SK-N-SH (cell line): ENCODE measurements at regions not wholly inside any gene's neighbourhood (a gene's known extent, or its start where the extent isn't known, plus 50 kb on each side); places are given as distances from the start of the nearest gene placed in this dataset.

ENCODE experiments used
- CTCF ChIA-PET: fragments of 300-600, 350-600 bp; formaldehyde crosslinking; extraction: SDS; loops from one replicate; lab custom pipeline; 2021; lab: Yijun Ruan, JAX
- POLR2A ChIA-PET: fragments of 350-600 bp; sonication (Branson Sonifier 250); formaldehyde crosslinking; extraction: SDS; loops from one replicate; lab custom pipeline; 2020; ENCODE audit warnings: antibody characterized with exemption, inconsistent platforms; lab: Yijun Ruan, JAX
- DNase-seq: peaks from one replicate; pipeline ENCODE4 v3.0.0; 2012
- H2AFZ ChIP-seq: fragments of 200-600 bp; sonication (generic); 2 replicates; pipeline ENCODE4 v1.8.1; 2016; ENCODE audit warnings: antibody characterized with exemption, mild to moderate bottlenecking, low read depth
- H3F3A ChIP-seq: fragments of 200-600 bp; sonication (generic); replicated peaks from 2 replicates; pipeline ENCODE3; 2016; ENCODE audit warnings: antibody characterized with exemption, mild to moderate bottlenecking; ENCODE audit not compliant: insufficient read depth
- H3K27ac ChIP-seq, 2 experiments: fragments of 200-500 bp in 1 of 2; fragments of 200-600 bp in 1 of 2; sonication (Bioruptor generic) in 1 of 2; sonication (generic), shearing (Covaris generic) in 1 of 2; 2 replicates each; pipeline versions ENCODE4 v1.5.1 to v1.6.1; 2014 to 2016; ENCODE audit warnings: low read depth in 2 of 2, inconsistent platforms in 1 of 2, low read length in 1 of 2, mild to moderate bottlenecking in 1 of 2, mixed read lengths in 1 of 2
- H3K27me3 ChIP-seq: fragments of 200-600 bp; sonication (generic), shearing (Covaris generic); 2 replicates; pipeline ENCODE4 v1.6.1; 2016; ENCODE audit warnings: mixed run types; ENCODE audit not compliant: insufficient read depth
- H3K36me3 ChIP-seq, 2 experiments: fragments of 200-500 bp in 1 of 2; fragments of 200-600 bp in 1 of 2; sonication (Bioruptor generic) in 1 of 2; sonication (generic) in 1 of 2; replicated peaks in 1 of 2; 2 replicates each; pipeline versions ENCODE3 to v1.5.1; 2014 to 2016; ENCODE audit warnings: low read length in 1 of 2, mild to moderate bottlenecking in 1 of 2; ENCODE audit not compliant: insufficient read depth in 2 of 2, control insufficient read depth in 1 of 2
- H3K4me1 ChIP-seq, 2 experiments: fragments of 200-500 bp in 1 of 2; fragments of 200-600 bp in 1 of 2; sonication (Bioruptor generic) in 1 of 2; sonication (generic), shearing (Covaris generic) in 1 of 2; 2 replicates each; pipeline versions ENCODE4 v1.5.1 to v1.6.1; 2014 to 2016; ENCODE audit warnings: low read depth in 1 of 2, low read length in 1 of 2, mixed run types in 1 of 2; ENCODE audit not compliant: insufficient read depth in 2 of 2, control insufficient read depth in 1 of 2
- H3K4me2 ChIP-seq: fragments of 200-600 bp; sonication (generic), shearing (Covaris generic); 2 replicates; pipeline ENCODE4 v1.6.1; 2017; ENCODE audit warnings: mixed run types
- H3K4me3 ChIP-seq, 2 experiments: fragments of 200-500 bp in 1 of 2; fragments of 200-600 bp in 1 of 2; sonication (Bioruptor generic) in 1 of 2; sonication (generic), shearing (Covaris generic) in 1 of 2; 2 replicates each; pipeline versions ENCODE4 v1.5.1 to v1.8.1; 2014 to 2016; ENCODE audit warnings: low read depth in 2 of 2, inconsistent platforms in 1 of 2, low read length in 1 of 2, mild to moderate bottlenecking in 1 of 2, mixed read lengths in 1 of 2, moderate library complexity in 1 of 2
- H3K79me2 ChIP-seq: fragments of 200-600 bp; sonication (generic); 2 replicates; pipeline ENCODE4 v1.8.1; 2017; ENCODE audit warnings: mild to moderate bottlenecking; ENCODE audit not compliant: insufficient read depth
- H3K9ac ChIP-seq: fragments of 200-600 bp; sonication (generic); 2 replicates; pipeline ENCODE4 v1.6.1; 2017; ENCODE audit warnings: mixed run types
- H3K9me2 ChIP-seq: fragments of 200-600 bp; sonication (generic); 2 replicates; pipeline ENCODE4 v1.6.1; 2017; ENCODE audit warnings: mixed run types
- H3K9me3 ChIP-seq: fragments of 200-600 bp; sonication (generic); 2 replicates; pipeline ENCODE4 v1.6.1; 2017; ENCODE audit warnings: mixed run types, mild to moderate bottlenecking, moderate library complexity
- H4K20me1 ChIP-seq: fragments of 200-600 bp; sonication (generic); 2 replicates; pipeline ENCODE4 v1.6.1; 2017; ENCODE audit warnings: mild to moderate bottlenecking, mixed run types; ENCODE audit not compliant: insufficient read depth
- CHD2 ChIP-seq: fragments of 150-350 bp; IDR thresholded peaks from 2 replicates; pipeline ENCODE4 v1.6.1; 2018; ENCODE audit warnings: low read length; ENCODE audit not compliant: partially characterized antibody
- ELF1 ChIP-seq: IDR thresholded peaks from 2 replicates; pipeline ENCODE4 v1.4.0; 2012
- EP300 ChIP-seq, 2 experiments: IDR thresholded peaks; 2 replicates each; pipeline versions ENCODE4 v1.4.0 to v1.6.1; 2012; ENCODE audit warnings: borderline replicate concordance in 1 of 2, low read depth in 1 of 2, low read length in 1 of 2
- EZH2phosphoT487 ChIP-seq: fragments of 200-600 bp; sonication (generic); IDR thresholded peaks from 2 replicates; pipeline ENCODE4 v1.6.1; 2017; ENCODE audit warnings: low read depth, mixed run types, mild to moderate bottlenecking, antibody characterized with exemption, moderate library complexity, borderline replicate concordance
- FOXJ3 ChIP-seq: sonication (generic); formaldehyde crosslinking; IDR thresholded peaks from 2 replicates; pipeline ENCODE4 v1.5.1; 2020; ENCODE audit warnings: mild to moderate bottlenecking, missing genetic modification reagents
- GATA2 ChIP-seq: sonication (generic); formaldehyde crosslinking; IDR thresholded peaks from 2 replicates; pipeline ENCODE4 v1.5.0; 2020; ENCODE audit warnings: mild to moderate bottlenecking, missing genetic modification reagents
- JUND ChIP-seq: IDR thresholded peaks from 2 replicates; pipeline ENCODE4 v1.4.0; 2012
- MEF2A ChIP-seq: IDR thresholded peaks from 2 replicates; pipeline ENCODE4 v1.4.0; 2012; ENCODE audit warnings: low read depth, borderline replicate concordance
- PBX3 ChIP-seq: IDR thresholded peaks from 2 replicates; pipeline ENCODE4; 2012
- POLR2AphosphoS5 ChIP-seq: IDR thresholded peaks from 2 replicates; pipeline ENCODE4 v1.6.1; 2012; ENCODE audit warnings: low read depth, low read length
- RAD21 ChIP-seq: IDR thresholded peaks from 2 replicates; pipeline ENCODE4 v1.6.1; 2012; ENCODE audit warnings: mild to moderate bottlenecking, low read length
- RFX5 ChIP-seq: IDR thresholded peaks from 2 replicates; pipeline ENCODE4 v1.6.1; 2012; ENCODE audit warnings: mild to moderate bottlenecking, improper control_type of control experiment, low read length
- SMC3 ChIP-seq: IDR thresholded peaks from 2 replicates; pipeline ENCODE4 v1.6.1; 2012; ENCODE audit warnings: low read depth, low read length, improper control_type of control experiment
- TEAD4 ChIP-seq: IDR thresholded peaks from 2 replicates; pipeline ENCODE4 v1.4.0; 2012; ENCODE audit warnings: mild to moderate bottlenecking, borderline replicate concordance; ENCODE audit not compliant: insufficient read depth
- USF1 ChIP-seq: IDR thresholded peaks from 2 replicates; pipeline ENCODE4 v1.4.0; 2012; ENCODE audit warnings: low read depth, borderline replicate concordance
- WGBS: methylation state at CpG from one replicate; pipeline ENCODE4 v1.1.6; 2017; ENCODE audit warnings: low lambda C conversion rate; 5-methylcytosine and 5-hydroxymethylcytosine counted together
- TF ChIP-seq, protein P1 (sequence below): IDR thresholded peaks from 2 replicates; pipeline ENCODE4 v1.4.0; 2012; ENCODE audit warnings: low read depth, borderline replicate concordance

DNA sequence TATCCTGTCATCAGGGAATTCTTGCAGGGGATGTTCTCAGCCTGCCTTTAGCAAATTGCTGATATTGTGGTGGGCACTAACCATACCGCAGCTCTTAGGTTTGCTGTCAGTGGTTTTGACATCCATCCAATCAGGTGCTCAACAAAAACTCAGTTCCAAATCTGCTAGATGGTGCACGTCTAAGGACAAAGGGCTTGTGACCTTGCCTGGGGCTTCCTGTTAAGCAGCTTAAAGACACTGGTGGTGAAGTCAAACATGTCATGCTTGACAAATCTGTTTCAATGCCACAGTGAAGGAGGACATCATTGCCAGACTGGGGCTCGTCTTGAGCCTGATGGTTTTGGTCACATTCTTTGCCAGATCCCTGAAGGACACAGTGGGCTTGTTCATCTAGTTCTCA lies 179.8 kb upstream of the NOX3 start:
- H3K4me1 ChIP-seq: no peaks in the 10 kb centered on the region
- no peak overlapping the region for H3K27ac ChIP-seq
- CTCF ChIA-PET: interaction anchor here (1.1 to 1.5 kb wide), 2 partner anchors 15 to 50 kb away, joined by 3 read pairs; no protein-coding TSS in a partner anchor

DNA sequence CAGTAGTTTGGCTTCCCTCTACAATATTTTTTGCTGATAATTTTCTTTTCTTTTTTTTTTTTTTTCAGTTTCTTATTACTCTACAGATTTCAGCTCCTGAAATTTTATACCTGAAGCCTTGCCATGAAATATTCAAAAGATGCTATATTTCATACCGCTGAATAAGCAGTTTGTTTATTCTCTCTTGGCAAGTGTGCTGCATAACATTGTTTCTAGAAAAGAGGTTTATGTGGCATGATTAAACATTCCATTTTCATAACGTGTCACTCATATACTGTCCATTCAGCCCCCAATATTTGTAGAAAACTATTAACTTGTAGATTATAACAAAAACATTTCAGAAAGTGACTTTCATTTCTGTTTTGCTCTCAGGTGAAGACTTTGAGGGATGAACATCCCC lies 174.4 kb upstream of the NOX3 start:
- H3K9me3 ChIP-seq: no peaks in the 10 kb centered on the region
- no peak overlapping the region for H3K4me3 ChIP-seq
- no peaks in the 10 kb centered on the region for H3K79me2 ChIP-seq
- H4K20me1 ChIP-seq: no peaks in the 10 kb centered on the region
- WGBS: 80% methylated on average over 2 of the region's 2 CpGs
- H3F3A ChIP-seq: no peaks in the 10 kb centered on the region
- no peaks in the 10 kb centered on the region for H3K4me1 ChIP-seq
- TF ChIP-seq RFX5 (no peak), RAD21 (no peak)
- TF ChIP-seq, all 33 proteins: peak for 0
- Histone ChIP-seq H3K36me3 (no peaks in the 10 kb centered on the region), H3K9me2 (no peaks in the 10 kb centered on the region), H3K9ac (no peak overlapping the region), H3K4me2 (no peak overlapping the region), H3K27me3 (no peaks in the 10 kb centered on the region), H2AFZ (no peak overlapping the region), H3K27ac (no peak overlapping the region)
- ChIA-PET CTCF (interaction anchor here (0.6 kb wide), 1 partner anchor 293 kb away, joined by 3 read pairs; no protein-coding TSS in a partner anchor), POLR2A (no interaction called here)
- no peak for DNase-seq

More for the DNA sequence above, 179.8 kb upstream of the NOX3 start:
- POLR2A ChIA-PET: no interaction called here
- Histone ChIP-seq H3F3A (no peaks in the 10 kb centered on the region), H2AFZ (no peak overlapping the region), H3K9me2 (no peaks in the 10 kb centered on the region), H3K9me3 (no peaks in the 10 kb centered on the region), H3K9ac (no peak overlapping the region), H3K36me3 (no peaks in the 10 kb centered on the region), H4K20me1 (no peaks in the 10 kb centered on the region), H3K4me3 (no peak overlapping the region), H3K4me2 (no peak overlapping the region), H3K79me2 (no peaks in the 10 kb centered on the region), H3K27me3 (no peaks in the 10 kb centered on the region)
- no peak for DNase-seq
- TF ChIP-seq TEAD4: no peak
- TF ChIP-seq POLR2AphosphoS5: no peak
- TF ChIP-seq PBX3: no peak
- 88% methylated on average over 2 of the region's 3 CpGs for WGBS

- ChIA-PET CTCF (interaction anchor here (0.6 kb wide), 1 partner anchor 293 kb away, joined by 3 read pairs; no protein-coding TSS in a partner anchor), POLR2A (no interaction called here)
- 68% methylated on average over 6 of the region's 6 CpGs for WGBS
- Histone ChIP-seq H3K27ac (no peak overlapping the region), H3K36me3 (no peaks in the 10 kb centered on the region), H2AFZ (no peak overlapping the region), H3K79me2 (no peaks in the 10 kb centered on the region), H3F3A (no peaks in the 10 kb centered on the region), H3K4me3 (no peak overlapping the region), H3K27me3 (no peaks in the 10 kb centered on the region), H3K4me1 (no peaks in the 10 kb centered on the region), H3K4me2 (no peak overlapping the region), H3K9ac (no peak overlapping the region), H3K9me3 (no peaks in the 10 kb centered on the region), H3K9me2 (no peaks in the 10 kb centered on the region), H4K20me1 (no peaks in the 10 kb centered on the region)
- no peak for DNase-seq
- no peak for TF ChIP-seq MEF2A
- TF ChIP-seq ELF1: no peak
- TF ChIP-seq POLR2AphosphoS5: no peak
- no peak for TF ChIP-seq SMC3
- TF ChIP-seq EP300 (IDR thresholded peaks at IDR 0.05; ENCODE audit: borderline replicate concordance in 1 of 2, low read depth in 1 of 2, low read length in 1 of 2): no peak
- no peak for TF ChIP-seq CHD2
- TF ChIP-seq PBX3: no peak
- TF ChIP-seq RFX5: no peak
- TF ChIP-seq, protein P1, sequence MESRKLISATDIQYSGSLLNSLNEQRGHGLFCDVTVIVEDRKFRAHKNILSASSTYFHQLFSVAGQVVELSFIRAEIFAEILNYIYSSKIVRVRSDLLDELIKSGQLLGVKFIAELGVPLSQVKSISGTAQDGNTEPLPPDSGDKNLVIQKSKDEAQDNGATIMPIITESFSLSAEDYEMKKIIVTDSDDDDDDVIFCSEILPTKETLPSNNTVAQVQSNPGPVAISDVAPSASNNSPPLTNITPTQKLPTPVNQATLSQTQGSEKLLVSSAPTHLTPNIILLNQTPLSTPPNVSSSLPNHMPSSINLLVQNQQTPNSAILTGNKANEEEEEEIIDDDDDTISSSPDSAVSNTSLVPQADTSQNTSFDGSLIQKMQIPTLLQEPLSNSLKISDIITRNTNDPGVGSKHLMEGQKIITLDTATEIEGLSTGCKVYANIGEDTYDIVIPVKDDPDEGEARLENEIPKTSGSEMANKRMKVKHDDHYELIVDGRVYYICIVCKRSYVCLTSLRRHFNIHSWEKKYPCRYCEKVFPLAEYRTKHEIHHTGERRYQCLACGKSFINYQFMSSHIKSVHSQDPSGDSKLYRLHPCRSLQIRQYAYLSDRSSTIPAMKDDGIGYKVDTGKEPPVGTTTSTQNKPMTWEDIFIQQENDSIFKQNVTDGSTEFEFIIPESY: no peak
- no peak for TF ChIP-seq EZH2phosphoT487
- TF ChIP-seq JUND: no peak
- TF ChIP-seq RAD21: no peak
- no peak for TF ChIP-seq USF1
- TF ChIP-seq GATA2 (CRISPR knock-in tag): no peak
- no peak for TF ChIP-seq FOXJ3
These were observed 174.0 kb upstream of the NOX3 start for GRCh38 chr6:155629652-155630051.
